ENCODE measurements at regions not wholly inside any gene's neighbourhood (a gene's known extent, or its start where the extent isn't known, plus 50 kb on each side); places are given as distances from the start of the nearest gene placed in this dataset.

GRCh38 chrX:55356609-55357008 lies 91.9 kb upstream of the PAGE3 start:
- Histone ChIP-seq H3K9me3 (replicated peaks; ENCODE audit: control insufficient read depth, insufficient read depth, low read length) (no peaks in the 10 kb centered on the region), H3K4me1 (ENCODE audit: control insufficient read depth, extremely low read depth, insufficient read depth, low read length) (no peaks in the 10 kb centered on the region), H3K79me2 (ENCODE audit: control insufficient read depth, insufficient read depth, low read length) (no peaks in the 10 kb centered on the region), H3K4me3 (replicated peaks in 1 of 3; ENCODE audit: insufficient read depth in 1 of 3, low read depth in 1 of 3, low read length in 3 of 3) (no peak overlapping the region), H3K4me2 (ENCODE audit: insufficient read depth, low read length) (no peak overlapping the region), H3K27me3 (ENCODE audit: control insufficient read depth in 2 of 2, insufficient read depth in 2 of 2, low read length in 2 of 2) (no peaks in the 10 kb centered on the region), H4K20me1 (replicated peaks; ENCODE audit: control insufficient read depth, extremely low read depth, insufficient read depth, low read length) (no peaks in the 10 kb centered on the region), H3K9ac (replicated peaks; ENCODE audit: extremely low read depth, insufficient read depth, low read length) (no peak overlapping the region), H3K9me1 (replicated peaks; ENCODE audit: control insufficient read depth, extremely low read depth, insufficient read depth, low read length) (no peaks in the 10 kb centered on the region), H3K27ac (ENCODE audit: insufficient read depth, low read depth, low read length) (no peak overlapping the region), H3K36me3 (ENCODE audit: control insufficient read depth in 2 of 2, extremely low read depth in 1 of 2, insufficient read depth in 2 of 2, low read length in 2 of 2) (no peaks in the 10 kb centered on the region), H2AFZ (ENCODE audit: low read depth, low read length) (no peak overlapping the region)
- intact Hi-C loops (cut with micrococcal nuclease) (no loop called here), dilution Hi-C loops (cut with MboI; ENCODE audit: extremely low pct_ligation_motif_present, low sequenced_read_pairs) (no loop called here)
- no peak for DNase-seq (ENCODE audit: low read depth, low spot score)
- CTCF ChIA-PET, result no interaction called here
- no TSS peak for BruUV-seq (replicated peaks)
- POLR2A ChIA-PET, result no interaction called here
- no peak for FAIRE-seq
- TF ChIP-seq GATA2 (IDR thresholded peaks at IDR 0.05; ENCODE audit: insufficient read depth, insufficient read length, low read depth, low read length) (no peak), EZH2 (IDR thresholded peaks at IDR 0.05; ENCODE audit: borderline replicate concordance, low read depth, low read length, severe bottlenecking) (no peak), POLR2AphosphoS5 (IDR thresholded peaks at IDR 0.05; ENCODE audit: insufficient read depth, low read depth, low read length) (no peak), MYC (IDR thresholded peaks at IDR 0.05; ENCODE audit: low read depth, low read length) (no peak), JUN (IDR thresholded peaks at IDR 0.05; ENCODE audit: borderline replicate concordance, insufficient read depth, insufficient read length, low read depth) (no peak), POLR2A (IDR thresholded peaks at IDR 0.05; ENCODE audit: low read depth, low read length) (no peak), FOS (IDR thresholded peaks at IDR 0.05; ENCODE audit: borderline replicate concordance, insufficient read depth, low read length) (no peak)
- TF ChIP-seq, protein P1, sequence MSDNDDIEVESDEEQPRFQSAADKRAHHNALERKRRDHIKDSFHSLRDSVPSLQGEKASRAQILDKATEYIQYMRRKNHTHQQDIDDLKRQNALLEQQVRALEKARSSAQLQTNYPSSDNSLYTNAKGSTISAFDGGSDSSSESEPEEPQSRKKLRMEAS (IDR thresholded peaks at IDR 0.05; ENCODE audit: insufficient read depth, insufficient read length), result no peak
- TF ChIP-seq, protein P2, sequence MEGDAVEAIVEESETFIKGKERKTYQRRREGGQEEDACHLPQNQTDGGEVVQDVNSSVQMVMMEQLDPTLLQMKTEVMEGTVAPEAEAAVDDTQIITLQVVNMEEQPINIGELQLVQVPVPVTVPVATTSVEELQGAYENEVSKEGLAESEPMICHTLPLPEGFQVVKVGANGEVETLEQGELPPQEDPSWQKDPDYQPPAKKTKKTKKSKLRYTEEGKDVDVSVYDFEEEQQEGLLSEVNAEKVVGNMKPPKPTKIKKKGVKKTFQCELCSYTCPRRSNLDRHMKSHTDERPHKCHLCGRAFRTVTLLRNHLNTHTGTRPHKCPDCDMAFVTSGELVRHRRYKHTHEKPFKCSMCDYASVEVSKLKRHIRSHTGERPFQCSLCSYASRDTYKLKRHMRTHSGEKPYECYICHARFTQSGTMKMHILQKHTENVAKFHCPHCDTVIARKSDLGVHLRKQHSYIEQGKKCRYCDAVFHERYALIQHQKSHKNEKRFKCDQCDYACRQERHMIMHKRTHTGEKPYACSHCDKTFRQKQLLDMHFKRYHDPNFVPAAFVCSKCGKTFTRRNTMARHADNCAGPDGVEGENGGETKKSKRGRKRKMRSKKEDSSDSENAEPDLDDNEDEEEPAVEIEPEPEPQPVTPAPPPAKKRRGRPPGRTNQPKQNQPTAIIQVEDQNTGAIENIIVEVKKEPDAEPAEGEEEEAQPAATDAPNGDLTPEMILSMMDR (IDR thresholded peaks at IDR 0.05; ENCODE audit: extremely low read depth in 1 of 2, insufficient read depth in 1 of 2, low read depth in 1 of 2, low read length in 2 of 2), result no peak
